GM19328 (cell line): ENCODE measurements at regions not wholly inside any gene's neighbourhood (a gene's known extent, or its start where the extent isn't known, plus 50 kb on each side); places are given as distances from the start of the nearest gene placed in this dataset.
"Not testable (repeated sequence)": the region's sequence is repeated elsewhere in the genome, so short reads cannot be mapped to it uniquely, and the experiment has no call there.

Source experiments
- ATAC-seq: cut with Tn5 transposase; IDR thresholded peaks from one replicate; pipeline ENCODE4 v1.9.1; 2021; ENCODE audit warnings: mild to moderate bottlenecking, moderate library complexity; ENCODE audit not compliant: unreplicated experiment

DNA sequence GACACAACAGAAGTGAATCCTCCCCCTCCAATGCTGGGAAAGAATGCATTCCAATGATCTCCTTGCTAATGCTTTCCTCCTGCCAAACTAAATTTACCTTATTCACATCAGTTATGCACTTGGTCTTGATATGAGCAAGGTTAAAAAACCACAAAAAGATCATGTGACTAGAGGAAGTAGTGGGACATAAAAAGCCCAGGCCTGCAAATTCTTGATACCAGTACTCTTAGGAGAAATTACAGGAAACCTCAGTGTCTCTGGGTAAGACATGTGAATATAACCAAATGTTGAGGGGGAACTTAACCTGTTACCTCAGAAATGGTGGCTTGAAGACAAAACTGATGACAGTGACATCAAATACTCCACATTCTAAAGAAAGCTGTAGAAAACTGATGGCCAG lies 427.1 kb downstream of the RPS29 start:
- no peak for ATAC-seq

DNA sequence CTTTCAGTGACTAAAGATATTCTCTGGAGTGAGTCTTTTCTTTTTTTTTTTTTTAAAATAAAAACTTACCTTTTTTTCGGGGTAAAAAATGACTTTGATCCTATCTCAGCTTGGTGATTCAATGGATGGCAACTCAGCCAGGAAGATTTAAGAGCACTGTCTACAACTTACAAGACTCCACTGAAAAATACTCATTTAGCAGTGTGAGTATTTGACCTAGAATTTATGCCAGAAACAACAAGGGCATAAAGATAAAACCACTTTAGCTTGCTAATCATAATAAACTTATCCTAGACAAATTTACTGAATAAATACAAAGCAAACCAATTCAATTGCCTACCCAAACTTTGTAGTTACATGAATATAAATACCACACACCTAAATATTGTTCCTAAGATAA lies 446.6 kb downstream of the RPS29 start:
- no peak for ATAC-seq

DNA sequence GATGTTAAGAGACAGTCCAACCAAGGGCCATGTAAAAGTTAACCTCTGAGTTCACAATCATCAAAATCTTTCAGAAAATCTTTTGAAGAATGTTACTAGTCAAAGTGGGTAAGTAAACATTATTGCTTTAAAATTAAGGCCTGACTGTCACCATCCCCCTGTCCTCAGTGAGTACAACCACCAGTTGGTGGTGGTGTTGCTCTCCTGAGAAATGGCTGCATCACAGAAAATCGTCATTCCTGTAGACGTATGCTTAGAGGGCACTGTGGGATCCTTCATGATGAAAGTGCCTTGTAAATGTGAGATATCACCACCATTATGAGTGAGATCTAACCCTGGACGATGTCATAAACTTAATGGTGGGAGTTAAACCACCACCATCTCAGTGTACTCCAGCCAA lies 451.2 kb downstream of the RPS29 start:
- no peak for ATAC-seq

DNA sequence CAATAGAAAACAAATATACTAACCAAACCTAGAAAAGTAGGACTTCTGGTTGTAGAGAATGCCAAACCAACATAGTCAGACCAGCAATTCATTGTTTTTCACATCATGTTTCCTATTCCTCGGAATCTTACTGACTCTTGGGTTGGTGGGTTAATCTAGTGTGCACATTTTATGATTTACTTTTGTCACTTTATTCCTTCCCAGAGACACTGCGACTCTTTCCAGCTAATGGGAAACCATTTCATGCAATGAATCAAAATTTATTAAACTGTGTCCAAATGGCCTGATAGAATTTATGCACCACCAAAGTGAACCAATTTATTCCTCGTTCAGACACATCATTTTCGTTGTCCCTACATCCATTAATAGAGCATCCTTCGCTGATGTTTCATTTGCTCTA lies 464.9 kb downstream of the RPS29 start:
- no peak for ATAC-seq

DNA sequence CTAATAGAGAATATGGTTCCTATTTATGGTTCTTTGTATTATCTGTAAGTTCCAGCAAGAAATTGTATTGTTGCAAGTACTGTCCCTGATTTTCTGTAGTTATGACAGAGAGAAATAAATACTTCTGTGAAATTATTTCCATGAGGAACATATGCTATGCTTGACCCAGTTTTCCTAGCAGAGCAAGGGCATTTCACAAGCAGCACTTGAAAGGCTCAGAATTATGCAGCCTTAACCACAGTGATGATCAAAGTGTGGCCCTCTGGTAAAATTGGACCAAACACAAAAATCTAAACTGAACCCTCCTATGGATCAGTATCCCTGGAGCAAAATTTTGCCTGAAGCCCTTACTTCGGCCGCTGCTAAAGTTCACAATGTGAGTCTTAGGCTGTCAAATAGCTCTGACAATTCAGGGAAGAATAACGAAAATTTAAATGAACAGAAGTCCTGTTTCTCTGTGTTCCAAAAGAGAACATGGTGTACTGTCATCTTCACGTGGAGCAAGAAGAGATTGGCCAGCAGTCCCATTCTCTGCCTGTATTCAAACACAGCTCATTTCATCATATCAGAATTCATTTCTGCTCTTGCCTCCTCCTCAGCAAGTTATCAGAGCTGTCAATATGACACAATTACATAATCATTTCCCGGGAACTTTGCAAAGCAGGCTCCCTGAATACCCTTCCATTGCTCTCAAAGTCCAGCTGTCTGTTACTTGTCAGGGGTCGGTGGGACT lies 471.9 kb downstream of the RPS29 start:
- ATAC-seq: no peak

DNA sequence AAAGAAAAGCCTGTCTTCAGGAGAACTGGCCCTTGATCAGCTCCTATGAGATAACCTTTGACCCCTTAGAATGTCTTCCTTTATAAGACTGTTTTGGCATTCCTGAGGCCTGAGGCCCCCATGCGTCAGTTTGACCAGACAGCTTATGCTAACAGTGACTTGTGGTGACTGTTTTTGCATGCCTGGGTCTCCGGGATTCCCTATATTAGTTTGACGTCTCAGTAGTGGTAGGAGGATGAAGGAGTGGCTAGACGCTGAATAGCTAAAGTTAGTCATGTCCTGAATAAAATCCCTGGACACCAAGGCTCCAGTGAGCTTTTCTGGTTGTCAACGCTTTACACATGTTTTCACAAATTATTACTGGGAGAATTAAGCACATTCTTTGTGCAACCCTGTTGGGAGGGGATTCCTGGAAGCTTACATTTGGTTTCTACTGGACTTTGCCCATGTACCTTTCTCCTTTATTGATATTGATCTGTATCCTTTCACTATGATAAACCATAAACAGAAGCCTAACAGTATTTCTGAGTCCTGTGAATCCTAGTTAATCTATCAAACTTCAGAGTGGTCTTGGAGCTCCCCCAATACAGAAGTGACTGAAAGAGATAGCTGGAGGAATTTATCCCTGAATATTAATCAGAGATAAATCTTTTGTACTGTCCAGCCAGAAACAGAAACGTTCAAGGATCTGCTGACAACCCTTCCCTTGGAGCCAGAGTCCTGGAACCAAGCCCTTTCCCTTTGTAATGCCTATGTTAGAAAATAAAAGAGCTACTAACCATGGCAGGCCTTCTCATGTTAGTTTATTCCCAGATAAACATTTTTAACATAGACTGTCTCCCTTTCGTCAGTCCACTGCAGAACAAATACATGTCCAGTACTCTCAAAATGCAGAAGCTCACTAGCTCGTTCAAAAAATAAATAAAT lies 479.2 kb downstream of the RPS29 start:
- ATAC-seq: no peak

DNA sequence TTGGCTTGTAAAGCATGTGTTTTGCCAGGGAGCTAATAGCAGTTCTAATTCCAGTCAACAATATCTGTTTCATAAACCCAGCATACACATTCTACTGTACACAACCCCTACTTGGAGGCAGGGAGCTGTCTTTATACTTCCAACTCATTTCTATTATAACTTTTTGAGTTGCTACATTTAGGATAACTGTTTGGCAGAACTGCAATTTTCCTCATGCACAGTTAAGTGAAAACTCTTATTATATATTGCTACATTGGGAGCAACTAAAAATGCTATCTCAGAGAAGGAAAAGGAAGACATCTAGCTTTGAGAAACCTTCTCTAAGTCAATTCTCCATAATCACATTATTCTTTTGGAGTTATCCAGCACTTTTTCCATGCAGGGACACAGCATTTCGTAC lies 480.2 kb downstream of the RPS29 start:
- no peak for ATAC-seq

DNA sequence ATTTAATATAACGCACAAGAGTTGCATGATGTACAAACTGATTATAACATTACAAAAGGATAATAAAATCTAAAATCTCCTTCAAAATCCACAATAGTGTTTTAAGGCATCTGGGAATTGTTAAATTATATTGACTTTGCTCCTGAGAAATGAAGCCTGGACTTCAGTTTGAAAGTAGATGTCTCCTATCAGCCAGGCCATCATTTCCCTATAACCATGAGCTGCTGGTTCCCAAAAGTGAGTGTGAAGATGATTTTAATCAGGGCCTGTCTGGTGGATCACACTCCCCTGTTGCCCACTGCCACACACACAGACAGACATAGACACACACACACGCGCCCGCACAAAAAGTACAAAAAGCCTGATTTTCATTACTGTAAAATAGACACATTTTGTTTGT lies 480.7 kb downstream of the RPS29 start:
- no peak for ATAC-seq

DNA sequence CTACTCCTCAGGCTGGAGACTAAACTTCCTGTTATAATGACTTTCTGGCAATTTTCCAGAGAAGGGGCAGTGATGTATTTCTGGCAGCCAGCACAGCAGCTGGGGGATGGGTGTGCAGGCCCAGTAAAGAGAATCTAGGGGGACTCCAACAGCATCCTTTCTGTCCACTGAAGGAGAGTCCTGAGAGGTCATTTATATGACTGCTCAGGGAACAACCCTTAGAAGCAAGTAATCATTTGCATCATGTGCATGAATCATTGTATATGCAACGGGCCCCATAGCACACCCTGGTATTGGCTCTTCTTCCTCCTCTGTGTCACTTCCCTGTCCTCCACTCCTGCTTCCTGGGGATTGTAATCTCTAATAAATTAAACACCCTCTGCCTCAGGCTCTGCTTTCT lies 493.8 kb downstream of the RPS29 start:
- ATAC-seq: no peak

DNA sequence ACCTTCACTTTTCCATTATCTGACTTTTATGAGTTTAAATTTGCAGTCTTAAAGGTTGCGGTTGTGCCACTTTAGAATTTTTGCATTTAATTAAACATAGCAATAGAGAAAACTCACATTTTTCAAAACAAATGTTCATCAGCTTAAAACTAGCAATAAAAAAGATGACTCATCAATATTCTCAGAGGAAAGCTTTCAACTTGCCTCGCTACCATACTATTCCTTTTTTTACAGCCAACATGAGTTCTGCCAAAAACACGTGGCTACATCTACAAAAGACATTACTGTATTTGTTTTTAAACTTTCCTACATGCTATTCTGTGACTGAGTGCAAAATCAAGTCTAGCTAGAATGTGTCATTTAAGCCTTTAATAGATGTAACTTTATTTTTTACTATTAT lies 497.1 kb downstream of the RPS29 start:
- no peak for ATAC-seq

DNA sequence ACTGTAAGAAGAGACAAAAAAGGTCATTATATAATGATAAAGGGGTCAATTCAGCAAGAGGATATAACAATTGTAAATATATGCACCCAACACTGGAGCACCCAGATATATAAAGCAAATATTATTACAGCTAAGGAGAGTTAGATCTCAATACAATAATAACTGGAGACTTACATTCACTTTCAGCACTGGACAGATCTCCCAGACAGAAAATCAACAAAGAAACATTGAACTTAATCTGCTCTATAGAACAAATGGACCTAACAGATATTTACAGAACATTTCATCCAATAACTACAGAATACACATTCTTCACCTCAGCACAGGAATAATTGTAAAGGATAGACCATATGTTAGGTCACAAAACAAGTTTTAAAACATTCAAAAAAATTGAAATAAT lies 512.9 kb downstream of the RPS29 start:
- ATAC-seq: not testable (repeated sequence)

DNA sequence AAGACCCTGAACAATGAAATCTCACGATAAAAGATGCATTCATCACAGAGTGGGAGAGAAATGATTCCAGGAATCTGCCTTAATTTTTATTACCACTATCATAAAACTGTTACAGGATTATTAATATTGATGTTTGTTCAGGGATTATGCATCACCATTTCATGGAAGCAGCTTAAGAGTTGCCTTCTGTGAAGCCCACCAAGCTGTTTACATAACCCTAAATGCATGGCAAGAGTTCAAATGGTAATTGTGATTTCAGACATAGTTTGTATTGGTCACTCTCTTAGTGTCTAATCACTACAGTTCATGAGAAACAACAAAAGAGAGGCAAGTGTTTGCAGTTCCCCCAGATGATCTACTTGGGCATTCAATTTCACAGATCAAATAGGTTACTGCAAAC lies 527.7 kb downstream of the RPS29 start:
- ATAC-seq: no peak

DNA sequence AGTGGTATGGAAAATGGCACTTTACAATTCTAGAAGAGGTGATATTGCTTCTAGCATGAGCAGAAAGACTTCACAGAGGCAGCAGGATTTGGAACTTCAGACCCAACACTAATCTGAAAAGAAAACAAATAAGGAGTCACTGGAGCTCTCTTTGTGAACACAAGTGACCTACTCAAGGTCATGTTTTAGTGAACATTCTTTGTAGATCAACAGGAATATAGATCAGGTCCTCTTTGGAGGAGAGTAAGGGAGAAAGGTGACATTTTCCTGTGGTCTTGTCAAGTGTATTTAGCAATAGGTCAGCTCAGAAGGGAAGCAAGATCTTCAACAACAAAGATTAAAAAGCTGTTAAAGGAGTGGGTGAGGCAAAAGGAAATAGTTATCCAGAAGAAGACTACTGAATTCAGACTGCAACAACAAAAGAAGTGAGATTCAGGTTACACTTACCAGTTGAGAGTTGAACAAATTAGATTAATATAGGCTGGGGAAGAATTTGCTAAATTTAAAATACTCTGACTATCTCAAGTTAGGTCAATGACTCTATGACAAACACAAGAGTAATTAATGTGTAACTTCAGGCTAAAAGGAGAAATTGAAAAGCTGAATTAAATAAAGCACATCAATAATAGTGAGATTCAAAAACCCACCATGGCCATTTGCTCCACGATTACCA lies 528.2 kb downstream of the RPS29 start:
- ATAC-seq: no peak

DNA sequence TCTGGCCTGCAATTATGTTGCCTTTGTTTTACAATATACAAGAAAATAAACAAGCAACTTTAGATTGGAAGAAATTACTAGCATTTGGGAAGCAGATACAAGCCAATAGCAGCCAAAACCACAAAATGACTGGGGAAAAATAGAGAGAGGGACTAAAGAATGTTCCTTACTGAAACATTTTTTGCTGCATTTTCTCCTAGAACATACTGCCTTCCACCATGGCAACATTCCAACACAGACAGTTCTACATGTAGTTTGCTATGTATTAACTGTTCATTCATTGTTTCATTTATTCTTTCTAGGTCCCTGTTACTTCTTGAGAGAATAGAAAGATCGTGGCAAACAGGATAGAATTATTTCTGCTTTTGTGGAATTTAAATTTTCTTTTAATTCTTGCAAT lies 530.2 kb downstream of the RPS29 start:
- ATAC-seq: no peak

DNA sequence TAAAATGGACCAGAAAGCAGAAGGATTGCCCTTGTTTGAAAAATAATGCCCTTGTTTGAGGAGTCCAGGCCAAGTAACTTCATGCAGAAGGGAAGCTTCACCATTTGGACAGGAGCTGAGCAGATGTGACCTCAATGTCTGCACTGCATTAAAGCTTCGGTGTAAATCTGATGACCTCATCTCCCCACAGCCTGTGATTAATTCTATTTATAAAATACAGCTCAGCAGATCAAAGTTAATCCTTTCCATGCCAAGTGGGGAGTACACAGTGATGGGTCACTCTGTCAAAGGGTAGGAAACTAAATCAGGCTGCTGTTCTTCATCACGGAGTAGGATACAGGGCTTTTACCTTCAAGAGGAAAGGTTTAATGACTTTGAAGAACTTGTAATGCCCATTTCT lies 533.7 kb downstream of the RPS29 start:
- ATAC-seq: no peak

DNA sequence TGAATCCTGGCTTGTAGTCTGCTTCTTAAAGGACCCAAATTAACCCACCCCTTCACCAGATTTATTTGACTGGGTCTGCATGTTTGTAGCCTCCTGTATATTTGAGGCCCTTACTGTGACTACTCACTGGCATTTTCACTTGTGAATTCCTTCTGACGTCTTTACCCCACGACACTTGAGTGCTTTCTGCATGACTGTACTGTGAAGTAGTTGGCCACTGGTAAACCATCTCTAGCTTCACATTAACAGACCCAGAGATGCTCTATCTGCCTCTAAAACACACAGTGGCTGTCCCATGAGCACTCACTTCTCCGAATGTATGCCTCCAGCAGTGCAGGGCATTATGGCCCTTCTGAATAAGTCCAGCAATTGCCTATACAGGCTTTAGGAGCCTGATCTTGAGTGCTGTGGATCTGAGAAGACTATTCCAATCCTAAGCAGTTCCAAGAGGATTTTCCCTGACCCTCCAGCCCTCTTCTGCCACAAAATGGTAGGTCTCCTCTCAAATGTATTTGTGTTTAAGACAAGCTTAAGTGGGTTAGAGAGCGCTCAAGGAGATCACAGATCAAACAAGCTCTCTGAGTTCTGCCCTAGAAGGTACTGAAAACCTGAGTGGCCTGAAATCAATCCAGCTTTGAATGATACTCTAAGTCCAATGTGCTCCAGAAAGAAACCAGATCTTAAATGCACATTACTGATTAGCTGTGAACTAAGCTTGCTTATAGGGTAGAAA lies 534.7 kb downstream of the RPS29 start:
- no peak for ATAC-seq

DNA sequence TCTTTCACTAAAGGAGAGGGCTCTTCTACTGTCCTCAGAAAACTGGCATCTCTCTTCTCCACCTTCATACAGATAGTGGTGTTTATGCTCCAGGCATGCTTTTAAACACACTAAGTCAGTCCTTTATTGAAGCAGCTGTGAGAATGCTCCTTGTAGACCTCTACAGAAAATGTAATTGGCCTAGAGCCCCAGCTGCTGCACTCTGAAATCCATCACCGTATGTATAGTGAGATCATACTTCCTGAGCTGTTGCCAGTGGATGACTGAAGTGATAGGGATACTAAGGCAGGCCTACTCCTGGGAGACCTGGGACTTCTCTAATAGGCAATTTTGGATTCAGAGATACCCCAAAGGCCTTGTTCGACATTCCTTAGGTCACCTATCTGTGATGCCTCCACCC lies 535.4 kb downstream of the RPS29 start:
- no peak for ATAC-seq

DNA sequence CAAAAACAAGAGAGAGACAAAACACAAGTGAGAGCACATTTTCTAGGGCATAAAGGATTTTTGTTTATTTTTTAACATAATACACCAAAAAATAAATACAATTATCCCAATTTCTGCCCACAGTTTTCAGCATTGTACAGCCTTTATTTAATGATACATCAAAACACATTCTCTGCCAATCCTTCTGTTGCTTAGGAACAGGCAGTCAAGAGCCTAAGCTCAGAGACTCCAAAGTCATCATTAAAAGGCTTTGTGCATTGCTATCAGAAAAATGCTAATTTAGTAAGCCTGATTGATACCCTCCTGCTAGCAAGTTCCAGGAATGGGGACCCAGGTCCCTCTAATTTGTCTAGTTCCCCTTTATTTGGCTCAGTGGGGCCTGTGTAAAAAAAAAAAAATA lies 536.5 kb downstream of the RPS29 start:
- no peak for ATAC-seq

DNA sequence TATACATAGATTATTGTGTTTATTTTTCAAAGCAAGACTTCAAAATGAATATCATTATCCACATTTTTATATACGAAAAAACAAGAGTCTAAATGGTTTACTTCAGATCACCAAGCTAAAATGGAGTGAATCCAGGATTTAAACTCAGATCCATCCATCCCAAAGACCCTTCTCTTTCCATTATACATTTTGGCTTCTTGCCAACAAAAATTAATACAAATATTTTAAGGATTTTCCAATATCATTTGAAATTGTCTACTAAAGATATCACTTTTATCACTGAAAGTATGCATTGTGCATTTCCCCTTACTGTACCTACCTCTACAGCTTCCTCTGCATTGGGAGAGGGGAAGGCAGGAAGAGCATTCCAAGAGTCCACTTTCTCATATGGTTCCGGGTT lies 541.2 kb downstream of the RPS29 start:
- no peak for ATAC-seq

DNA sequence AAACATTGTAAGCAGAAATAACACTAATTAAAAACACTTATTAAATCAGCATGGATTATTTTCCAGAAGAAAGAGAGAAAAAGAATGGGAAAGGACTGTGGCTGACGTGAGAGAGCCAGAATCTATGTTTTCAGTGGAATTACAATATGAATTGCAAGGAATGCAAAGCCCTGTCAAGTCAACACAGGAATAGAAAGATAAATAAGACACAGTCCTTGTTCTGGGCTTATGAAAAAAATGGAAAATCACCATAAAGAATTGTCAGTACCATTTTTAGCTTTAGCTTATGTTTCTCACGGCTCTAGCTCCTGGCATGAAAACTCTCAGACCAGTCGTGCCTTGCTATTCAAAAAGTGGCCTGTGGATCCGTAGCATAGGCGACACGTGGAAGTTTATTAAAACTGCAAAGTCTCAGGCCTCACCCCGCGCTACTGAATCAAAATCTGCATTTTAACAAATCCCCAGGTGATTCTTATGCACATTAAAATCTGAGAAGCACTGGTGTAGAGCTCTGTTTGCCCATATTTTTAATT lies 549.1 kb downstream of the RPS29 start:
- ATAC-seq: no peak

DNA sequence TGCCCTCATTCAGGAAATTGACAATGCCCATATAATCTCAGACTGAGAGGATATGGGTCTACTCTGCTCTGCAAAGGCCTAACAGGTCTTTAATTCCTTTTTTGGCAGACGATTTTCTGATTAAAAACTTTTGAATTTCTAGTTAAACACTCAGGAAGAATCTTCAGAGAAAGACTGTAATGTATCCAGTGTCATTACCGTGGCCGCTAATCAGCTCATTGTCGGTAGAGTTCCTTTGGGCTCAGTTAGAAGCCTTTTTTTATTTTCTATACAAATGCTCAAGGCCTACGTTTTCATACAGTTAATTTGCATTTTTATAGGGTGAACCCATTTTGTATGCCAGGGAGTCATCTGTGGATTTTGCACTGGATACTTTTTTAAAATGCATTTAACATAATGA lies 549.9 kb downstream of the RPS29 start:
- no peak for ATAC-seq
